Keratinocyte (primary cell): ENCODE measurements at regions not wholly inside any gene's neighbourhood (a gene's known extent, or its start where the extent isn't known, plus 50 kb on each side); places are given as distances from the start of the nearest gene placed in this dataset.

ENCODE experiments used
- DNase-seq: peaks from one replicate; pipeline ENCODE4 v3.0.0-alpha.2; 2011; ENCODE audit warnings: low read depth, missing footprints, low spot score
- FAIRE-seq: peaks from 2 replicates; lab custom pipeline; 2011; peaks lifted over from hg19 to GRCh38; lab: Jason Lieb, UNC
- H2AFZ ChIP-seq: 2 replicates; pipeline ENCODE4 v1.6.0; 2012; ENCODE audit warnings: low read length, control low read depth, inconsistent platforms; ENCODE audit not compliant: control insufficient read depth
- H3K27ac ChIP-seq: 2 replicates; pipeline ENCODE4 v1.5.1; 2011; ENCODE audit warnings: low read length; ENCODE audit not compliant: control insufficient read depth, insufficient read depth
- H3K27me3 ChIP-seq: 3 replicates; pipeline ENCODE4 v1.6.0; 2011; ENCODE audit warnings: low read length; ENCODE audit not compliant: control insufficient read depth, insufficient read depth; ENCODE audit errors: extremely low read depth
- H3K36me3 ChIP-seq, 2 experiments: 2 replicates in 1 of 2; 3 replicates in 1 of 2; pipeline ENCODE4 v1.5.1; 2011; ENCODE audit warnings: low read length in 2 of 2, mild to moderate bottlenecking in 1 of 2; ENCODE audit not compliant: control insufficient read depth in 2 of 2, insufficient read depth in 2 of 2; ENCODE audit errors: extremely low read depth in 1 of 2
- H3K4me1 ChIP-seq: 3 replicates; pipeline ENCODE4 v1.5.1; 2011; ENCODE audit warnings: low read length; ENCODE audit not compliant: control insufficient read depth, insufficient read depth; ENCODE audit errors: extremely low read depth
- H3K4me2 ChIP-seq: 3 replicates; pipeline ENCODE4 v1.6.0; 2011; ENCODE audit warnings: low read depth, low read length; ENCODE audit not compliant: control insufficient read depth, insufficient read depth; ENCODE audit errors: extremely low read depth
- H3K4me3 ChIP-seq, 3 experiments: fragments of 200-600 bp in 1 of 3; sonication (generic) in 1 of 3; 2 replicates in 2 of 3; 3 replicates in 1 of 3; pipeline ENCODE4 v1.5.1; 2011 to 2016; ENCODE audit warnings: low read length in 3 of 3, mild to moderate bottlenecking in 3 of 3, control low read depth in 2 of 3, inconsistent platforms in 1 of 3, low read depth in 1 of 3, mixed read lengths in 1 of 3, mixed run types in 1 of 3, moderate library complexity in 1 of 3; ENCODE audit not compliant: control insufficient read depth in 2 of 3, insufficient read depth in 2 of 3; ENCODE audit errors: extremely low read depth in 1 of 3
- H3K79me2 ChIP-seq: 2 replicates; pipeline ENCODE4 v1.6.0; 2012; ENCODE audit warnings: low read length; ENCODE audit not compliant: control insufficient read depth, insufficient read depth
- H3K9ac ChIP-seq: 3 replicates; pipeline ENCODE4 v1.6.0; 2011; ENCODE audit warnings: low read length; ENCODE audit not compliant: control insufficient read depth, insufficient read depth; ENCODE audit errors: extremely low read depth
- H3K9me1 ChIP-seq: 3 replicates; pipeline ENCODE4 v1.6.0; 2011; ENCODE audit warnings: low read length; ENCODE audit not compliant: control insufficient read depth, insufficient read depth; ENCODE audit errors: extremely low read depth
- H3K9me3 ChIP-seq: 2 replicates; pipeline ENCODE4 v1.5.1; 2012; ENCODE audit warnings: low read depth, low read length; ENCODE audit not compliant: control insufficient read depth
- H4K20me1 ChIP-seq: 3 replicates; pipeline ENCODE4 v1.6.0; 2011; ENCODE audit warnings: low read length; ENCODE audit not compliant: control insufficient read depth, insufficient read depth; ENCODE audit errors: extremely low read depth
- CTCF ChIP-seq, 3 experiments: IDR thresholded peaks in 1 of 3; conservative IDR thresholded peaks in 1 of 3; optimal IDR thresholded peaks in 1 of 3; 2 replicates in 2 of 3; 3 replicates in 1 of 3; pipeline versions ENCODE3 to v1.5.1; 2011; ENCODE audit warnings: low read length in 3 of 3, mild to moderate bottlenecking in 3 of 3, moderate library complexity in 2 of 3, control low read depth in 1 of 3, inconsistent platforms in 1 of 3; ENCODE audit not compliant: insufficient read depth in 2 of 3; ENCODE audit errors: extremely low read depth in 1 of 3
- EZH2 ChIP-seq: IDR thresholded peaks from one replicate; pipeline ENCODE4 v1.6.1; 2012; ENCODE audit warnings: inconsistent platforms, mild to moderate bottlenecking, low read length, moderate library complexity
- dilution Hi-C: fragments of 300-500 bp; cut with MboI; formaldehyde crosslinking; loops from one replicate; pipeline ENCODE4 v1.7.0; 2020; ENCODE audit warnings: low sequenced_read_pairs; ENCODE audit not compliant: extremely low pct_ligation_motif_present

- dilution Hi-C loops: no loop called here
- Histone ChIP-seq H3K4me2 (no peak overlapping the region), H3K9ac (no peak overlapping the region)
These were observed 1074.4 kb downstream of the TYW1 start for GRCh38 chr7:68070992-68071391.

GRCh38 chr7:68073701-68074100, 1077.1 kb downstream of the TYW1 start:
- Histone ChIP-seq H3K9me3 (no peaks in the 10 kb centered on the region), H3K27ac (no peak overlapping the region), H4K20me1 (no peaks in the 10 kb centered on the region), H3K9me1 (no peaks in the 10 kb centered on the region), H3K4me2 (no peak overlapping the region), H3K27me3 (no peaks in the 10 kb centered on the region), H3K36me3 (no peaks in the 10 kb centered on the region), H3K4me3 (no peak overlapping the region), H3K9ac (no peak overlapping the region), H3K79me2 (no peaks in the 10 kb centered on the region), H2AFZ (no peak overlapping the region), H3K4me1 (no peaks in the 10 kb centered on the region)
- dilution Hi-C loops: no loop called here
- TF ChIP-seq CTCF (optimal IDR thresholded peaks at IDR 0.05 in 1 of 3, IDR thresholded peaks at IDR 0.05 in 1 of 3, conservative IDR thresholded peaks at IDR 0.05 in 1 of 3; ENCODE audit: extremely low read depth in 1 of 3, insufficient read depth in 2 of 3, low read length in 3 of 3): no peak
- TF ChIP-seq EZH2: no peak
- FAIRE-seq (no peak), DNase-seq (no peak)

More at GRCh38 chr7:68070992-68071391, 1074.4 kb downstream of the TYW1 start:
- no peak overlapping the region for H3K4me3 ChIP-seq
- no peaks in the 10 kb centered on the region for H3K36me3 ChIP-seq
- DNase-seq (no peak), FAIRE-seq (no peak)
- no peak overlapping the region for H2AFZ ChIP-seq
- no peaks in the 10 kb centered on the region for H3K9me3 ChIP-seq
- H3K4me1 ChIP-seq: no peaks in the 10 kb centered on the region
- no peaks in the 10 kb centered on the region for H3K79me2 ChIP-seq
- H3K27ac ChIP-seq: no peak overlapping the region
- H3K27me3 ChIP-seq: no peaks in the 10 kb centered on the region
- no peaks in the 10 kb centered on the region for H4K20me1 ChIP-seq
- TF ChIP-seq CTCF (optimal IDR thresholded peaks at IDR 0.05 in 1 of 3, IDR thresholded peaks at IDR 0.05 in 1 of 3, conservative IDR thresholded peaks at IDR 0.05 in 1 of 3; ENCODE audit: extremely low read depth in 1 of 3, insufficient read depth in 2 of 3, low read length in 3 of 3) (no peak), EZH2 (no peak)
- H3K9me1 ChIP-seq: no peaks in the 10 kb centered on the region
